ENCODE measurements at regions not wholly inside any gene's neighbourhood (a gene's known extent, or its start where the extent isn't known, plus 50 kb on each side); places are given as distances from the start of the nearest gene placed in this dataset.

GRCh38 chr15:66946578-66947164 lies 118.7 kb upstream of the SMAD3 start:
- Mint-ChIP-seq H3K9me3 (ENCODE audit: unreplicated experiment) (peaks cover 3% of the 10 kb centered on the region), H3K27me3 (ENCODE audit: unreplicated experiment) (no peaks in the 10 kb centered on the region), H3K27ac (ENCODE audit: unreplicated experiment) (no peak overlapping the region), H3K36me3 (ENCODE audit: unreplicated experiment) (peaks cover 3% of the 10 kb centered on the region), H3K4me1 (ENCODE audit: unreplicated experiment) (peaks cover 20% of the 10 kb centered on the region), H3K4me3 (ENCODE audit: unreplicated experiment) (peak overlapping the region; percentile 22)
- TF ChIP-seq CTCF (IDR thresholded peaks at IDR 0.05) = peak; percentile 94
- DNase-seq (ENCODE audit: extremely low spot score, unreplicated experiment) = no peak

- Mint-ChIP-seq H3K36me3 (ENCODE audit: unreplicated experiment) (peaks cover 3% of the 10 kb centered on the region), H3K4me1 (ENCODE audit: unreplicated experiment) (peaks cover 26% of the 10 kb centered on the region), H3K27me3 (ENCODE audit: unreplicated experiment) (no peaks in the 10 kb centered on the region), H3K4me3 (ENCODE audit: unreplicated experiment) (no peak overlapping the region), H3K9me3 (ENCODE audit: unreplicated experiment) (peaks cover 3% of the 10 kb centered on the region), H3K27ac (ENCODE audit: unreplicated experiment) (no peak overlapping the region)
- no peak for TF ChIP-seq CTCF (IDR thresholded peaks at IDR 0.05)
- DNase-seq (ENCODE audit: extremely low spot score, unreplicated experiment) = no peak
Observed at GRCh38 chr15:66947471-66947870, 117.9 kb upstream of the SMAD3 start.

GRCh38 chr15:66948294-66948693 lies 117.1 kb upstream of the SMAD3 start:
- H3K4me3 Mint-ChIP-seq (ENCODE audit: unreplicated experiment) = no peak overlapping the region
- peaks cover 3% of the 10 kb centered on the region for H3K36me3 Mint-ChIP-seq (ENCODE audit: unreplicated experiment)
- DNase-seq (ENCODE audit: extremely low spot score, unreplicated experiment) = no peak
- H3K27ac Mint-ChIP-seq (ENCODE audit: unreplicated experiment) = no peak overlapping the region
- H3K9me3 Mint-ChIP-seq (ENCODE audit: unreplicated experiment) = peaks cover 3% of the 10 kb centered on the region
- TF ChIP-seq CTCF (IDR thresholded peaks at IDR 0.05) = no peak
- H3K27me3 Mint-ChIP-seq (ENCODE audit: unreplicated experiment) = no peaks in the 10 kb centered on the region
- H3K4me1 Mint-ChIP-seq (ENCODE audit: unreplicated experiment) = peaks cover 26% of the 10 kb centered on the region

- H3K36me3 Mint-ChIP-seq (ENCODE audit: unreplicated experiment) = peaks cover 3% of the 10 kb centered on the region
- H3K9me3 Mint-ChIP-seq (ENCODE audit: unreplicated experiment) = peaks cover 3% of the 10 kb centered on the region
- TF ChIP-seq CTCF (IDR thresholded peaks at IDR 0.05) = no peak
- no peak overlapping the region for H3K27ac Mint-ChIP-seq (ENCODE audit: unreplicated experiment)
- H3K27me3 Mint-ChIP-seq (ENCODE audit: unreplicated experiment) = no peaks in the 10 kb centered on the region
- H3K4me1 Mint-ChIP-seq (ENCODE audit: unreplicated experiment) = peaks cover 23% of the 10 kb centered on the region
- no peak for DNase-seq (ENCODE audit: extremely low spot score, unreplicated experiment)
- no peak overlapping the region for H3K4me3 Mint-ChIP-seq (ENCODE audit: unreplicated experiment)
Observed at GRCh38 chr15:66950114-66950513, 115.3 kb upstream of the SMAD3 start.

GRCh38 chr15:66951531-66952320 lies 113.7 kb upstream of the SMAD3 start:
- Mint-ChIP-seq H3K4me3 (ENCODE audit: unreplicated experiment) (no peak overlapping the region), H3K27me3 (ENCODE audit: unreplicated experiment) (no peaks in the 10 kb centered on the region), H3K27ac (ENCODE audit: unreplicated experiment) (no peak overlapping the region), H3K9me3 (ENCODE audit: unreplicated experiment) (peaks cover 3% of the 10 kb centered on the region), H3K36me3 (ENCODE audit: unreplicated experiment) (peaks cover 3% of the 10 kb centered on the region), H3K4me1 (ENCODE audit: unreplicated experiment) (peaks cover 15% of the 10 kb centered on the region)
- DNase-seq (ENCODE audit: extremely low spot score, unreplicated experiment) = no peak
- no peak for TF ChIP-seq CTCF (IDR thresholded peaks at IDR 0.05)
